ENCODE measurements at regions not wholly inside any gene's neighbourhood (a gene's known extent, or its start where the extent isn't known, plus 50 kb on each side); places are given as distances from the start of the nearest gene placed in this dataset.

GRCh38 chr7:46446151-46446550, 525.1 kb upstream of the IGFBP3 start:
- no peaks in the 10 kb centered on the region for H3K36me3 ChIP-seq
- H3K9me3 ChIP-seq = peaks cover 0 to 14% (median 0%) of the 10 kb centered on the region in 11 donors
- WGBS, 2 donors = 84 to 88% methylated on average over 1 of the region's 1 CpG
- no peak overlapping the region for H3K4me3 ChIP-seq
- no peak for DNase-seq
- no peak for ATAC-seq
- no peak for TF ChIP-seq CTCF (IDR thresholded peaks at IDR 0.05)
- intact Hi-C loops (cut with DNase I) = no loop called here
- no peak overlapping the region for H3K27ac ChIP-seq
- H3K4me1 ChIP-seq = no peaks in the 10 kb centered on the region
- no peaks in the 10 kb centered on the region for H3K27me3 ChIP-seq

GRCh38 chr7:46444256-46444655, 523.2 kb upstream of the IGFBP3 start:
- ATAC-seq (no peak), DNase-seq (no peak)
- no peaks in the 10 kb centered on the region for H3K36me3 ChIP-seq
- no peaks in the 10 kb centered on the region for H3K27me3 ChIP-seq
- intact Hi-C loops (cut with DNase I) = no loop called here
- H3K9me3 ChIP-seq = peaks cover 0 to 9% (median 0%) of the 10 kb centered on the region in 11 donors
- no peaks in the 10 kb centered on the region for H3K4me1 ChIP-seq
- TF ChIP-seq CTCF (IDR thresholded peaks at IDR 0.05) = no peak
- H3K27ac ChIP-seq = no peak overlapping the region
- no peak overlapping the region for H3K4me3 ChIP-seq
- WGBS, 2 donors = 88 to 91% methylated on average over 3 of the region's 3 CpGs

GRCh38 chr7:46440186-46440585, 519.1 kb upstream of the IGFBP3 start:
- intact Hi-C loops (cut with DNase I) = no loop called here
- no peak for DNase-seq

GRCh38 chr7:46432708-46433107, 511.6 kb upstream of the IGFBP3 start:
- intact Hi-C loops (cut with DNase I) = no loop called here
- 68 to 75% methylated on average over 4 of the region's 4 CpGs for WGBS, 2 donors
- Histone ChIP-seq H3K36me3 (no peaks in the 10 kb centered on the region), H3K27ac (no peak overlapping the region), H3K9me3 (peaks cover 0 to 28% (median 10%) of the 10 kb centered on the region in 11 donors), H3K27me3 (no peaks in the 10 kb centered on the region), H3K4me1 (no peaks in the 10 kb centered on the region), H3K4me3 (no peak overlapping the region)
- DNase-seq (no peak), ATAC-seq (no peak)
- TF ChIP-seq CTCF (IDR thresholded peaks at IDR 0.05) = no peak

More at GRCh38 chr7:46440186-46440585, 519.1 kb upstream of the IGFBP3 start:
- H3K4me3 ChIP-seq = no peak overlapping the region
- no peaks in the 10 kb centered on the region for H3K4me1 ChIP-seq
- H3K36me3 ChIP-seq = no peaks in the 10 kb centered on the region
- no peak overlapping the region for H3K27ac ChIP-seq
- 83 to 87% methylated on average over 6 of the region's 6 CpGs for WGBS, 2 donors
- no peak for TF ChIP-seq CTCF (IDR thresholded peaks at IDR 0.05)
- no peaks in the 10 kb centered on the region for H3K27me3 ChIP-seq
- peaks cover 0 to 32% (median 10%) of the 10 kb centered on the region in 11 donors for H3K9me3 ChIP-seq
- ATAC-seq = no peak
